ENCODE measurements at regions not wholly inside any gene's neighbourhood (a gene's known extent, or its start where the extent isn't known, plus 50 kb on each side); places are given as distances from the start of the nearest gene placed in this dataset.

DNA sequence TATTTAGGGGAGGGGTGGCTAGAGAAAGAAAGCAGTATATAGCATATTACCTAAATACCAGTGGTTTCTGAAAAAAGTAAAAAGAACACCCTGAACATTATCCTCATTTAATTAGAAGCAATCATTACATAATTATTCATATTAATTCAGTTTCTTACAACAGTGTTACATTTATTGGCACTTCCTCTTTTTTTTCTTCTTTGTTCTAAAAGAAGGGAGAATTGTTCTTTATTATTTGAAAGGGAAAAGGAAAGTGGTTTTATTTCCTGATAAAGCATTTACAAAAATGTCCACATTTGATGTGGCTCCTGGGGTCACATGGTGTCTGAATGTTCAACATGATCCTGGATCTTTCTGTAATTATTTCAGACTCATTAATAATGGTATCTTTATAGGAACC is 254.9 kb upstream of the ZEB2 start:
- TF ChIP-seq, protein P1, sequence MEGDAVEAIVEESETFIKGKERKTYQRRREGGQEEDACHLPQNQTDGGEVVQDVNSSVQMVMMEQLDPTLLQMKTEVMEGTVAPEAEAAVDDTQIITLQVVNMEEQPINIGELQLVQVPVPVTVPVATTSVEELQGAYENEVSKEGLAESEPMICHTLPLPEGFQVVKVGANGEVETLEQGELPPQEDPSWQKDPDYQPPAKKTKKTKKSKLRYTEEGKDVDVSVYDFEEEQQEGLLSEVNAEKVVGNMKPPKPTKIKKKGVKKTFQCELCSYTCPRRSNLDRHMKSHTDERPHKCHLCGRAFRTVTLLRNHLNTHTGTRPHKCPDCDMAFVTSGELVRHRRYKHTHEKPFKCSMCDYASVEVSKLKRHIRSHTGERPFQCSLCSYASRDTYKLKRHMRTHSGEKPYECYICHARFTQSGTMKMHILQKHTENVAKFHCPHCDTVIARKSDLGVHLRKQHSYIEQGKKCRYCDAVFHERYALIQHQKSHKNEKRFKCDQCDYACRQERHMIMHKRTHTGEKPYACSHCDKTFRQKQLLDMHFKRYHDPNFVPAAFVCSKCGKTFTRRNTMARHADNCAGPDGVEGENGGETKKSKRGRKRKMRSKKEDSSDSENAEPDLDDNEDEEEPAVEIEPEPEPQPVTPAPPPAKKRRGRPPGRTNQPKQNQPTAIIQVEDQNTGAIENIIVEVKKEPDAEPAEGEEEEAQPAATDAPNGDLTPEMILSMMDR (IDR thresholded peaks at IDR 0.05), result no peak
- TF ChIP-seq EZH2 (IDR thresholded peaks at IDR 0.05; ENCODE audit: borderline replicate concordance, insufficient read depth, low read depth, low read length, poor library complexity, severe bottlenecking), result no peak
- no peak overlapping the region for H3K9ac ChIP-seq (ENCODE audit: low read length)
- no peaks in the 10 kb centered on the region for H3K9me3 ChIP-seq (ENCODE audit: control extremely low read depth in 1 of 3, control insufficient read depth in 2 of 3, insufficient read depth in 1 of 3, low read length in 2 of 3)
- H3K4me3 ChIP-seq (ENCODE audit: control extremely low read depth in 1 of 5, extremely low read depth in 1 of 5, insufficient read depth in 1 of 5, low read depth in 2 of 5, low read length in 4 of 5), result no peak overlapping the region
- Mint-ChIP-seq H3K4me1 (peaks cover 3% of the 10 kb centered on the region), H3K9me3 (ENCODE audit: insufficient read depth) (no peaks in the 10 kb centered on the region), H3K4me3 (no peak overlapping the region), H3K27ac (no peak overlapping the region), H3K27me3 (no peaks in the 10 kb centered on the region)
- no peaks in the 10 kb centered on the region for H3K27me3 ChIP-seq (replicated peaks in 1 of 4; ENCODE audit: control extremely low read depth in 1 of 4, control insufficient read depth in 3 of 4, insufficient read depth in 4 of 4, low read length in 3 of 4)
- ChIA-PET POLR2A (no interaction called here), CTCF (no interaction called here)
- no peak overlapping the region for H3K4me2 ChIP-seq (replicated peaks; ENCODE audit: low read depth, low read length, poor library complexity, severe bottlenecking)
- H3K36me3 ChIP-seq (replicated peaks in 1 of 2; ENCODE audit: control extremely low read depth in 1 of 2, control insufficient read depth in 1 of 2, extremely low read depth in 1 of 2, insufficient read depth in 2 of 2, low read length in 1 of 2), result no peaks in the 10 kb centered on the region
- no peak for DNase-seq
- no peak for ATAC-seq (ENCODE audit: low read depth)
- H2AFZ ChIP-seq (ENCODE audit: insufficient read depth, low read depth, low read length, poor library complexity, severe bottlenecking), result no peak overlapping the region
- no peaks in the 10 kb centered on the region for H4K20me1 ChIP-seq (ENCODE audit: control insufficient read depth, insufficient read depth, low read length, poor library complexity, severe bottlenecking)
- intact Hi-C loops (cut with micrococcal nuclease), result no loop called here
- no peaks in the 10 kb centered on the region for H3K79me2 ChIP-seq (ENCODE audit: control insufficient read depth, insufficient read depth, low read length)
- no peaks in the 10 kb centered on the region for H3K4me1 ChIP-seq (ENCODE audit: control insufficient read depth in 2 of 2, insufficient read depth in 2 of 2, low read length in 2 of 2)
- H3K27ac ChIP-seq (ENCODE audit: low read length in 2 of 2), result no peak overlapping the region

DNA sequence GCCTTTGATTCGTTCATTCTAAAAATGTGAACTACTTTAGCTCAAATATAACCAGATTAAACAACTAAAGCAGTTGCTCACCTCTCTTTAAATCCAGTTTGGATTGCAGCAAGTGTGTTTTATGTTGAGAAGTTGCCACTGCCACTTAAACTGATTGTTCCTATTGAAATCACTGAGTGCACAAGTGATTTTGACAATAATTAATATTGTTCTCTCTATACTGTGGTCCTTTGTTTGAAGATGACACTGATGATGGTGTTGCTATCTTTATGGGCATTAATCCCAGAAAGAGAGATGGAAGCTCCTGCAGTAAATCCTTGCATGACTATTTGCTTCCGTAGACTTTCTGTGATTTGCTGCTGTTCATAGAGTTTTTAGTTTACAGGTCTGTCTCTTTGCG is 251.4 kb upstream of the ZEB2 start:
- Histone ChIP-seq H3K4me1 (ENCODE audit: control insufficient read depth in 2 of 2, insufficient read depth in 2 of 2, low read length in 2 of 2) (no peaks in the 10 kb centered on the region), H3K79me2 (ENCODE audit: control insufficient read depth, insufficient read depth, low read length) (no peaks in the 10 kb centered on the region), H3K27me3 (replicated peaks in 1 of 4; ENCODE audit: control extremely low read depth in 1 of 4, control insufficient read depth in 3 of 4, insufficient read depth in 4 of 4, low read length in 3 of 4) (no peaks in the 10 kb centered on the region), H4K20me1 (ENCODE audit: control insufficient read depth, insufficient read depth, low read length, poor library complexity, severe bottlenecking) (no peaks in the 10 kb centered on the region), H3K27ac (ENCODE audit: low read length in 2 of 2) (no peak overlapping the region), H3K36me3 (replicated peaks in 1 of 2; ENCODE audit: control extremely low read depth in 1 of 2, control insufficient read depth in 1 of 2, extremely low read depth in 1 of 2, insufficient read depth in 2 of 2, low read length in 1 of 2) (no peaks in the 10 kb centered on the region), H3K9ac (ENCODE audit: low read length) (no peak overlapping the region), H3K9me3 (ENCODE audit: control extremely low read depth in 1 of 3, control insufficient read depth in 2 of 3, insufficient read depth in 1 of 3, low read length in 2 of 3) (no peaks in the 10 kb centered on the region), H3K4me2 (replicated peaks; ENCODE audit: low read depth, low read length, poor library complexity, severe bottlenecking) (no peak overlapping the region), H2AFZ (ENCODE audit: insufficient read depth, low read depth, low read length, poor library complexity, severe bottlenecking) (no peak overlapping the region), H3K4me3 (ENCODE audit: control extremely low read depth in 1 of 5, extremely low read depth in 1 of 5, insufficient read depth in 1 of 5, low read depth in 2 of 5, low read length in 4 of 5) (no peak overlapping the region)
- Mint-ChIP-seq H3K4me3 (no peak overlapping the region), H3K27me3 (no peaks in the 10 kb centered on the region), H3K27ac (no peak overlapping the region), H3K4me1 (peaks cover 3% of the 10 kb centered on the region), H3K9me3 (ENCODE audit: insufficient read depth) (no peaks in the 10 kb centered on the region)
- intact Hi-C loops (cut with micrococcal nuclease), result no loop called here
- POLR2A ChIA-PET, result no interaction called here
- TF ChIP-seq, protein P1 (IDR thresholded peaks at IDR 0.05), result no peak
- no peak for TF ChIP-seq EZH2 (IDR thresholded peaks at IDR 0.05; ENCODE audit: borderline replicate concordance, insufficient read depth, low read depth, low read length, poor library complexity, severe bottlenecking)
- no peak for ATAC-seq (ENCODE audit: low read depth)
- CTCF ChIA-PET, result no interaction called here
- DNase-seq, result no peak
- no CpG with 5 or more reads among the region's 3 CpGs for WGBS (ENCODE audit: insufficient coverage)
